ENCODE measurements at regions not wholly inside any gene's neighbourhood (a gene's known extent, or its start where the extent isn't known, plus 50 kb on each side); places are given as distances from the start of the nearest gene placed in this dataset.

GRCh38 chr5:36765876-36766275, 110.7 kb upstream of the NIPBL start:
- TF ChIP-seq FOSL1 (IDR thresholded peaks at IDR 0.05; ENCODE audit: low read depth) (no peak), ELF1 (IDR thresholded peaks at IDR 0.05; ENCODE audit: borderline replicate concordance, low read depth) (no peak), EZH2phosphoT487 (IDR thresholded peaks at IDR 0.05; ENCODE audit: borderline replicate concordance) (no peak), TCF7L2 (IDR thresholded peaks at IDR 0.05; ENCODE audit: borderline replicate concordance, extremely low read depth, insufficient read depth, insufficient read length) (no peak), POLR2AphosphoS5 (IDR thresholded peaks at IDR 0.05; ENCODE audit: low read depth, low read length) (no peak), POLR2A (IDR thresholded peaks at IDR 0.05; ENCODE audit: borderline replicate concordance, extremely low read depth, insufficient read depth, insufficient read length) (no peak), CTCF (IDR thresholded peaks at IDR 0.05 in 2 of 3, conservative IDR thresholded peaks at IDR 0.05 in 1 of 3; ENCODE audit: borderline replicate concordance in 1 of 3, insufficient read depth in 1 of 3, low read depth in 2 of 3, low read length in 2 of 3) (no peak), SRF (IDR thresholded peaks at IDR 0.05; ENCODE audit: low read depth) (no peak), EGR1 (IDR thresholded peaks at IDR 0.05; ENCODE audit: low read depth) (no peak), CBX3 (IDR thresholded peaks at IDR 0.05; ENCODE audit: low read depth) (no peak), ATF3 (IDR thresholded peaks at IDR 0.05) (no peak), CEBPB (IDR thresholded peaks at IDR 0.05; ENCODE audit: low read depth) (no peak), REST (IDR thresholded peaks at IDR 0.05; ENCODE audit: low read depth) (no peak), SIN3A (IDR thresholded peaks at IDR 0.05; ENCODE audit: low read depth) (no peak), EZH2 (IDR thresholded peaks at IDR 0.05) (no peak), SP1 (IDR thresholded peaks at IDR 0.05; ENCODE audit: low read depth) (no peak), ZBTB33 (IDR thresholded peaks at IDR 0.05; ENCODE audit: extremely low read depth, insufficient replicate concordance, low read length) (no peak), JUND (IDR thresholded peaks at IDR 0.05) (no peak), RAD21 (IDR thresholded peaks at IDR 0.05; ENCODE audit: low read depth) (no peak)
- BruUV-seq (replicated peaks) = no TSS peak
- ChIA-PET CTCF (no interaction called here), POLR2A (no interaction called here), RAD21 (ENCODE audit: low non-redundant PET in 1 of 2, low total read pairs in 2 of 2, uncharacterized antibody in 2 of 2, unreplicated experiment in 2 of 2) (no interaction called here)
- no peak overlapping the region for H3K27ac ChIP-seq (ENCODE audit: low read depth, low read length)
- no peaks in the 10 kb centered on the region for H3K79me2 ChIP-seq (ENCODE audit: insufficient read depth, low read length)
- H3K4me2 ChIP-seq (ENCODE audit: low read length) = no peak overlapping the region
- no peaks in the 10 kb centered on the region for H3K27me3 ChIP-seq (ENCODE audit: insufficient read depth, low read length)
- no peaks in the 10 kb centered on the region for H3K9me3 ChIP-seq (ENCODE audit: control insufficient read depth in 1 of 2, insufficient read depth in 1 of 2, low read depth in 1 of 2, low read length in 2 of 2)
- H3K4me1 ChIP-seq (ENCODE audit: control insufficient read depth in 1 of 2, insufficient read depth in 2 of 2, low read length in 2 of 2) = no peaks in the 10 kb centered on the region
- H3K9me2 ChIP-seq (ENCODE audit: insufficient read depth) = no peaks in the 10 kb centered on the region
- H3K36me3 ChIP-seq (ENCODE audit: control insufficient read depth in 1 of 2, insufficient read depth in 2 of 2, low read length in 2 of 2) = no peaks in the 10 kb centered on the region
- DNase-seq (ENCODE audit: low read depth, low spot score) = no peak
- H4K20me1 ChIP-seq (ENCODE audit: insufficient read depth) = no peaks in the 10 kb centered on the region
- ATAC-seq = no peak
- no peak overlapping the region for H3K9ac ChIP-seq (ENCODE audit: low read length)
- intact Hi-C loops (cut with micrococcal nuclease) = no loop called here
- no peak overlapping the region for H2AFZ ChIP-seq (ENCODE audit: low read depth, low read length, poor library complexity, severe bottlenecking)
- H3K4me3 ChIP-seq (replicated peaks in 1 of 2; ENCODE audit: low read depth in 1 of 2, low read length in 2 of 2) = no peak overlapping the region
